ENCODE measurements at regions not wholly inside any gene's neighbourhood (a gene's known extent, or its start where the extent isn't known, plus 50 kb on each side); places are given as distances from the start of the nearest gene placed in this dataset.

- no peak overlapping the region for H3K4me3 Mint-ChIP-seq (ENCODE audit: unreplicated experiment)
- POLR2A ChIA-PET: interaction anchor here (0.6 kb wide), 1 partner anchor 103 kb away, joined by 3 read pairs; no protein-coding TSS in a partner anchor
- Histone ChIP-seq H3K27me3 (replicated peaks; ENCODE audit: control insufficient read depth, insufficient read depth, low read length) (no peaks in the 10 kb centered on the region), H3K4me1 (peaks cover 20% of the 10 kb centered on the region), H3K36me3 (ENCODE audit: control insufficient read depth, insufficient read depth, low read length) (no peaks in the 10 kb centered on the region), H3K4me3 (ENCODE audit: low read depth, low read length) (no peak overlapping the region), H3K9me3 (peaks cover 8% of the 10 kb centered on the region)
- TF ChIP-seq CTCF (IDR thresholded peaks at IDR 0.05; ENCODE audit: insufficient read depth in 1 of 2, low read depth in 1 of 2, low read length in 1 of 2, severe bottlenecking in 1 of 2, unreplicated experiment in 1 of 2): no peak
- H3K9me3 Mint-ChIP-seq (ENCODE audit: unreplicated experiment): no peaks in the 10 kb centered on the region
- DNase-seq: no peak
- peaks cover 10% of the 10 kb centered on the region for H3K4me1 Mint-ChIP-seq (ENCODE audit: low read depth, unreplicated experiment)
- CTCF ChIA-PET: no interaction called here
- no TSS peak for BruUV-seq (replicated peaks)
- H3K27ac Mint-ChIP-seq (ENCODE audit: unreplicated experiment): no peak overlapping the region
- no peaks in the 10 kb centered on the region for H3K36me3 Mint-ChIP-seq (ENCODE audit: insufficient read depth, unreplicated experiment)
- no peaks in the 10 kb centered on the region for H3K27me3 Mint-ChIP-seq (ENCODE audit: insufficient read depth, unreplicated experiment)
- intact Hi-C loops (cut with micrococcal nuclease; ENCODE audit: unreplicated experiment): no loop called here
Measured at GRCh38 chr12:124668602-124669001, 101.2 kb upstream of the NCOR2 start.

- no peak for TF ChIP-seq CTCF (IDR thresholded peaks at IDR 0.05; ENCODE audit: insufficient read depth in 1 of 2, low read depth in 1 of 2, low read length in 1 of 2, severe bottlenecking in 1 of 2, unreplicated experiment in 1 of 2)
- peak; percentile 64 to 78 for DNase-seq
- Mint-ChIP-seq H3K27ac (ENCODE audit: unreplicated experiment) (no peak overlapping the region), H3K27me3 (ENCODE audit: insufficient read depth, unreplicated experiment) (no peaks in the 10 kb centered on the region), H3K4me1 (ENCODE audit: low read depth, unreplicated experiment) (peaks cover 10% of the 10 kb centered on the region), H3K36me3 (ENCODE audit: insufficient read depth, unreplicated experiment) (no peaks in the 10 kb centered on the region), H3K4me3 (ENCODE audit: unreplicated experiment) (no peak overlapping the region), H3K9me3 (ENCODE audit: unreplicated experiment) (no peaks in the 10 kb centered on the region)
- ChIA-PET CTCF (interaction anchor here (0.6 to 1.2 kb wide), 2 partner anchors 15 to 117 kb away, joined by 4 read pairs; no protein-coding TSS in a partner anchor), POLR2A (no interaction called here)
- intact Hi-C loops (cut with micrococcal nuclease; ENCODE audit: unreplicated experiment): no loop called here
- Histone ChIP-seq H3K27me3 (replicated peaks; ENCODE audit: control insufficient read depth, insufficient read depth, low read length) (no peaks in the 10 kb centered on the region), H3K9me3 (peaks cover 8% of the 10 kb centered on the region), H3K4me3 (ENCODE audit: low read depth, low read length) (no peak overlapping the region), H3K4me1 (peaks cover 20% of the 10 kb centered on the region), H3K36me3 (ENCODE audit: control insufficient read depth, insufficient read depth, low read length) (no peaks in the 10 kb centered on the region)
- no TSS peak for BruUV-seq (replicated peaks)
Measured at GRCh38 chr12:124667506-124668326, 100.3 kb upstream of the NCOR2 start.

- Mint-ChIP-seq H3K9me3 (ENCODE audit: unreplicated experiment) (no peaks in the 10 kb centered on the region), H3K4me1 (ENCODE audit: low read depth, unreplicated experiment) (peaks cover 10% of the 10 kb centered on the region), H3K27ac (ENCODE audit: unreplicated experiment) (peak overlapping the region; percentile 50), H3K36me3 (ENCODE audit: insufficient read depth, unreplicated experiment) (no peaks in the 10 kb centered on the region), H3K4me3 (ENCODE audit: unreplicated experiment) (no peak overlapping the region), H3K27me3 (ENCODE audit: insufficient read depth, unreplicated experiment) (no peaks in the 10 kb centered on the region)
- POLR2A ChIA-PET: no interaction called here
- Histone ChIP-seq H3K4me3 (ENCODE audit: low read depth, low read length) (no peak overlapping the region), H3K27me3 (replicated peaks; ENCODE audit: control insufficient read depth, insufficient read depth, low read length) (no peaks in the 10 kb centered on the region), H3K4me1 (peaks cover 20% of the 10 kb centered on the region), H3K9me3 (peaks cover 8% of the 10 kb centered on the region), H3K36me3 (ENCODE audit: control insufficient read depth, insufficient read depth, low read length) (no peaks in the 10 kb centered on the region)
- no peak for DNase-seq
- intact Hi-C loops (cut with micrococcal nuclease; ENCODE audit: unreplicated experiment): no loop called here
- no peak for TF ChIP-seq CTCF (IDR thresholded peaks at IDR 0.05; ENCODE audit: insufficient read depth in 1 of 2, low read depth in 1 of 2, low read length in 1 of 2, severe bottlenecking in 1 of 2, unreplicated experiment in 1 of 2)
- no TSS peak for BruUV-seq (replicated peaks)
- CTCF ChIA-PET: interaction anchor here (0.6 to 1.2 kb wide), 2 partner anchors 15 to 116 kb away, joined by 4 read pairs; no protein-coding TSS in a partner anchor
Measured at GRCh38 chr12:124666722-124667259, 99.4 kb upstream of the NCOR2 start.
